ENCODE measurements at regions not wholly inside any gene's neighbourhood (a gene's known extent, or its start where the extent isn't known, plus 50 kb on each side); places are given as distances from the start of the nearest gene placed in this dataset.

DNA sequence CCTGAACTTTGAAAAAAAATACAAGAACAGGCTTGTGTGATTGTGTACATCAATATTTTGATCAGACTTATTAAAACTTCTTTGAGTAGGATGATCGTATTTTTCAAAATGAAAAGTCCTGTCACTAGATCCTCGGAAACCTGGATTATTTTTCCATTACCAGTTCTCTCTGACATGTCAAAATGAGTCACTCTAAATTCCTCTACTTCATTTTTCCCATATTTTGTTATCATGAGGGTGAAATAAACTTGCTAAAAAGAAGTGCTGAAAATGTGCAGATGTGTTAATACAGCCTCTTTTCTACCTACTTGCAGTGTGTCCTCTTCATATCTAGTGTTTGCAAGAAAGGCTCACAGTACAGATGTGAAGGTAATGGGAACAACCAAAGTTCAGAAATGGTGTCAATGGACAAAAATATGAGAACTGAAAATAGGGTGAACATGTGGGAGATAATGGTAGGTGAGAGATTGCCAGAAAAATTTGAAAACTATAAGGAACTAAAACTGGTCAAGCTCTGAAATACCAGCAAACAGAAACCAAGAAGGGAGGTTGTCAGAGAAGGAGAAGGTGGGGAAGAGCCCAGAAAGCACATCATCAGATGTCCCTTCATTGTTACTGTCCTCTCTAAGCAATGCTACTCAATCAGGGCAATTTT is 108.2 kb downstream of the EOMES start:
- TF ChIP-seq, protein P1, sequence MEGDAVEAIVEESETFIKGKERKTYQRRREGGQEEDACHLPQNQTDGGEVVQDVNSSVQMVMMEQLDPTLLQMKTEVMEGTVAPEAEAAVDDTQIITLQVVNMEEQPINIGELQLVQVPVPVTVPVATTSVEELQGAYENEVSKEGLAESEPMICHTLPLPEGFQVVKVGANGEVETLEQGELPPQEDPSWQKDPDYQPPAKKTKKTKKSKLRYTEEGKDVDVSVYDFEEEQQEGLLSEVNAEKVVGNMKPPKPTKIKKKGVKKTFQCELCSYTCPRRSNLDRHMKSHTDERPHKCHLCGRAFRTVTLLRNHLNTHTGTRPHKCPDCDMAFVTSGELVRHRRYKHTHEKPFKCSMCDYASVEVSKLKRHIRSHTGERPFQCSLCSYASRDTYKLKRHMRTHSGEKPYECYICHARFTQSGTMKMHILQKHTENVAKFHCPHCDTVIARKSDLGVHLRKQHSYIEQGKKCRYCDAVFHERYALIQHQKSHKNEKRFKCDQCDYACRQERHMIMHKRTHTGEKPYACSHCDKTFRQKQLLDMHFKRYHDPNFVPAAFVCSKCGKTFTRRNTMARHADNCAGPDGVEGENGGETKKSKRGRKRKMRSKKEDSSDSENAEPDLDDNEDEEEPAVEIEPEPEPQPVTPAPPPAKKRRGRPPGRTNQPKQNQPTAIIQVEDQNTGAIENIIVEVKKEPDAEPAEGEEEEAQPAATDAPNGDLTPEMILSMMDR (IDR thresholded peaks at IDR 0.05), result no peak
- intact Hi-C loops (cut with DNase I, micrococcal nuclease), result no loop called here
- H3K27me3 Mint-ChIP-seq, result no peaks in the 10 kb centered on the region

GRCh38 chr3:27610800-27611525 is 111.2 kb downstream of the EOMES start:
- ChIA-PET POLR2A (no interaction called here), CTCF (interaction anchor here (0.6 kb wide), 1 partner anchor 91 kb away, joined by 3 read pairs; no protein-coding TSS in a partner anchor)
- H3K4me3 ChIP-seq (ENCODE audit: low read length), result no peak overlapping the region
- no peak overlapping the region for H3K4me3 Mint-ChIP-seq
- ATAC-seq (ENCODE audit: poor library complexity) (no peak), DNase-seq (no peak)
- H3K9me3 ChIP-seq (ENCODE audit: control insufficient read depth in 1 of 2, insufficient read depth in 1 of 2, low read length in 2 of 2), result peaks cover 10 to 11% of the 10 kb centered on the region in 2 experiments
- intact Hi-C loops (cut with DNase I, micrococcal nuclease), result no loop called here
- H3K4me1 ChIP-seq (ENCODE audit: insufficient read depth, low read length), result no peaks in the 10 kb centered on the region
- TF ChIP-seq, protein P1 (IDR thresholded peaks at IDR 0.05), result no peak
- H3K36me3 ChIP-seq (ENCODE audit: insufficient read depth, low read length), result no peaks in the 10 kb centered on the region
- H3K4me1 Mint-ChIP-seq (ENCODE audit: low read depth), result no peaks in the 10 kb centered on the region
- H3K9me3 Mint-ChIP-seq, result peaks cover 5% of the 10 kb centered on the region
- H3K27ac ChIP-seq (ENCODE audit: low read depth in 1 of 2, low read length in 2 of 2), result no peak overlapping the region
- H3K27me3 Mint-ChIP-seq, result no peaks in the 10 kb centered on the region
- H3K27ac Mint-ChIP-seq, result no peak overlapping the region
- H3K36me3 Mint-ChIP-seq (ENCODE audit: low read depth), result no peaks in the 10 kb centered on the region
- no peaks in the 10 kb centered on the region for H3K27me3 ChIP-seq (ENCODE audit: control insufficient read depth in 1 of 2, insufficient read depth in 2 of 2, low read length in 2 of 2)

More for the DNA sequence above, 108.2 kb downstream of the EOMES start:
- H3K4me1 Mint-ChIP-seq (ENCODE audit: low read depth), result no peaks in the 10 kb centered on the region
- no peak overlapping the region for H3K4me3 Mint-ChIP-seq
- Histone ChIP-seq H3K4me1 (ENCODE audit: insufficient read depth, low read length) (no peaks in the 10 kb centered on the region), H3K4me3 (ENCODE audit: low read length) (no peak overlapping the region), H3K27ac (ENCODE audit: low read depth in 1 of 2, low read length in 2 of 2) (no peak overlapping the region), H3K36me3 (ENCODE audit: insufficient read depth, low read length) (no peaks in the 10 kb centered on the region), H3K27me3 (ENCODE audit: control insufficient read depth in 1 of 2, insufficient read depth in 2 of 2, low read length in 2 of 2) (no peaks in the 10 kb centered on the region), H3K9me3 (ENCODE audit: control insufficient read depth in 1 of 2, insufficient read depth in 1 of 2, low read length in 2 of 2) (peaks cover 10 to 11% of the 10 kb centered on the region in 2 experiments)
- no peak for DNase-seq
- H3K36me3 Mint-ChIP-seq (ENCODE audit: low read depth), result no peaks in the 10 kb centered on the region
- H3K27ac Mint-ChIP-seq, result no peak overlapping the region
- peaks cover 5% of the 10 kb centered on the region for H3K9me3 Mint-ChIP-seq
- ChIA-PET POLR2A (no interaction called here), CTCF (no interaction called here)
- ATAC-seq (ENCODE audit: poor library complexity), result no peak

GRCh38 chr3:27607370-27607769 is 114.8 kb downstream of the EOMES start:
- Mint-ChIP-seq H3K27me3 (no peaks in the 10 kb centered on the region), H3K36me3 (ENCODE audit: low read depth) (no peaks in the 10 kb centered on the region), H3K27ac (no peak overlapping the region), H3K4me3 (no peak overlapping the region), H3K9me3 (peaks cover under 1% of the 10 kb centered on the region), H3K4me1 (ENCODE audit: low read depth) (no peaks in the 10 kb centered on the region)
- intact Hi-C loops (cut with DNase I, micrococcal nuclease), result no loop called here
- Histone ChIP-seq H3K4me1 (ENCODE audit: insufficient read depth, low read length) (no peaks in the 10 kb centered on the region), H3K27me3 (ENCODE audit: control insufficient read depth in 1 of 2, insufficient read depth in 2 of 2, low read length in 2 of 2) (no peaks in the 10 kb centered on the region), H3K9me3 (ENCODE audit: control insufficient read depth in 1 of 2, insufficient read depth in 1 of 2, low read length in 2 of 2) (no peaks in the 10 kb centered on the region), H3K27ac (ENCODE audit: low read depth in 1 of 2, low read length in 2 of 2) (no peak overlapping the region), H3K36me3 (ENCODE audit: insufficient read depth, low read length) (no peaks in the 10 kb centered on the region), H3K4me3 (ENCODE audit: low read length) (no peak overlapping the region)
- DNase-seq (no peak), ATAC-seq (ENCODE audit: poor library complexity) (no peak)
- TF ChIP-seq, protein P1 (IDR thresholded peaks at IDR 0.05), result no peak
- ChIA-PET CTCF (no interaction called here), POLR2A (no interaction called here)
